Activated CD8-positive, alpha-beta memory T cell treated with anti-CD3 and anti-CD28 coated beads for 1 hour (primary cell): ENCODE measurements at regions not wholly inside any gene's neighbourhood (a gene's known extent, or its start where the extent isn't known, plus 50 kb on each side); places are given as distances from the start of the nearest gene placed in this dataset.
"Not testable (repeated sequence)": the region's sequence is repeated elsewhere in the genome, so short reads cannot be mapped to it uniquely, and the experiment has no call there.

Source experiments
- DNase-seq, 2 donors: peaks; one replicate each; pipeline ENCODE4 v3.0.0-alpha.2; 2020; ENCODE audit warnings: low read depth in 1 of 2; ENCODE audit errors: extremely low read depth in 1 of 2

GRCh38 chrX:40883021-40883619 lies 147.8 kb upstream of the MED14 start:
- no peak for DNase-seq

GRCh38 chrX:40885989-40886388 lies 150.6 kb upstream of the MED14 start:
- DNase-seq = no peak

DNA sequence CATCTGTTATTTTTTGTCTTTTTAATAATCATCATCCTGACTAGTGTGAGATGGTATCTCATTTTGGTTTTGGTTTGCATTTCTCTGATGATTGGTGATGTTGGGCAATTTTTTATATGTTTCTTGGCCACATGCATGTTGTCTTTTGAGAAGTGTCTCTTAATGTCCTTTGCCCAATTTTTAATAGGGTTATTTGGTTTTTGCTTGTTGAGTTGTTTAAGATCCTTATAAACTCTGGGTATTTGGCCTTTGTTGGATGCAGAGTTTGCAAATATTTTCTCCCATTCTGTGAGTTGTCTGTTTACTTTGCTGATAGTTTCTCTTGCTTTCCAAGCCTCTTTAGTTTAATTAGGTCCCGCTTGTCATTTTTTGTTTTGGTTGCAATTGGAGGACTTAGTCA lies 152.1 kb upstream of the MED14 start:
- no peak for DNase-seq

DNA sequence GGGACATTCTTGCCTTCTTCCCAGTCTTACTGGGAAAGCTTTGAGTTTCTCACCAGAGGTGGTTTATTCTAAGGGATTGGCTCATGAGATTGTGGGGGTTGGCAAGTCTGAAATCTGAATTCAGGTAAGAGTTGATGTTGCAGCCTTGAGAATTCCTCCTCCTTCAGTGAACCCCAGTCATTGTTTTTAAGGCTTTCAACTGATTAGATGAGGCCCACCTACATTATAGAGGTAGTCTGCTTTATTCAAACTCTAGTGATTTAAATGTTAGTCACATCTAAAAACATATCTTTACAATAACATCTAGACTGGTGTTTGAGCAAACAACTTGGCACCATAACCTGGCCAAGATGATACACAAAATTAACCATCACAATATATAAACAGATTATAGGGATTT lies 156.5 kb upstream of the MED14 start:
- DNase-seq = no peak

DNA sequence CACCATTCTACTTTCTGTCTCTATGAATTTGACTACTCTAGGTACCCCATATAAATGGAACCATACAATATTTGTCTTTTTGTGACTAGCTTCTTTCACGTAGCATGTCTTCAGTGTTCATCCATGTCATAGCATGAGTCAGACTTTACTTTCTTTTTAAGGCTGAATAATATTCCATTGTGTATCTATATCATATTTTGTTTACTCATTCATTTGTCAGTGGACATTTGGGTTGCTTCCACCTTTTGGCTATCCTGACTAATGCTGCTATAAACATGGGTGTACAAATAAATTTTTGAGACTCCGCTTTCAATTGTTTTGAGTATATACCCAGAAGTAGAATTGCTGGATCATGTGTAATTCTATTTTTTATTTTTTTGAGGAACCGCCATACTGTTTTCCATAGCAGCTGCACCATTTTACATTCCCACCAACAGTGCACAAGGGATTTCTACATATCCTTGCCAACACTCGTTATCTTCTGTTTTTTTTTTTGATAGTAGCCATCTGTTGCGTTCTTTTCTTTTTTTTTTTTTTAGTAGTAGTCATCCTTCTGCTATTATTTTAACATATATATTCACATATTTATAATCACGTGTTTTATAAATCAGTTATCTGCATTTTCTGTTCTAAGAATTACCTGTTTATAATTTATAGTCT lies 158.0 kb upstream of the MED14 start:
- no peak for DNase-seq

DNA sequence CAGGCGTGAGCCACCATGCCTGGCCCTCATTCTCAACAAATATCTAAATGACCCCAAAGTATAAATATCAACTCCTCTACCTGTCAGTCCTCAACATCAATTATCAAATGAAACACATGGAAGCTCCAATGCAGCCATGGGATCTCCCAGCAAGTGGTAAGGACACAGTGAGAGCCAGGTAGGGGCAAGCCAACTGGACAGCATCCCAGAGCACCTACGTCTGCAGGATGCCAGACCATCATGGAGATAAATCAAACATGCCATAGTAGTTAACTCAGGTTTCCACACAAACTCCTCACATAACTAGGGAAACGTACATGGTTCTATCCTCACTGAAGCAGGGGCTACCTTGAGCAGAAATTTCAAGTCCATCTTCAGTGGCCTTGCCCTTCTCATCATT lies 159.9 kb upstream of the MED14 start:
- no peak for DNase-seq

DNA sequence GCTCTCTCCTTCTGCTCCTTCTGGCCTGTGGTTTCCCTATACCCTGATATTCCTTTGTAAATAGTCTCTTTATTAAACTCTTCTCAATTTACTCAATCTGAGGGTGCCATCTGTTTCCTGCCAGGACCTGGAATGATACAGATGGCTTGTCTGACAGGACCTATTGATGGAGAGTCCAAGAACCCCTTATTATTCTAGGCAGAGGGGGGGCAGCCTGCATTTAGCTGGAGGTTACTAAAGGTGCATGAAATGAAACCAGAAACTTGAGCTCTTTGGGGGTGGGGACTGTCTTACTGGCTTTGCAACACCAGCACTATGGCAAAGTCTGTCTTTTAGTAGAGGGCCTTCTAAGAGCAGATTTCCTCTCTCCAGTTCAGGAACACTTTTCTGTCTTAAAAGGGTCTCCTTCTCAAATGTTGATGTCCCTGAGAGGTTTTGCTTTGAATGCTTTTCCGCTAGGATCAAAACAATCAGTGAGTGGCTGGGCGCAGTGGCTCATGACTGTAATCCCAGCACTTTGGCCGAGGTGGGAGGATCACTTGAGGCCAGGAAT lies 162.5 kb upstream of the MED14 start:
- no peak for DNase-seq

DNA sequence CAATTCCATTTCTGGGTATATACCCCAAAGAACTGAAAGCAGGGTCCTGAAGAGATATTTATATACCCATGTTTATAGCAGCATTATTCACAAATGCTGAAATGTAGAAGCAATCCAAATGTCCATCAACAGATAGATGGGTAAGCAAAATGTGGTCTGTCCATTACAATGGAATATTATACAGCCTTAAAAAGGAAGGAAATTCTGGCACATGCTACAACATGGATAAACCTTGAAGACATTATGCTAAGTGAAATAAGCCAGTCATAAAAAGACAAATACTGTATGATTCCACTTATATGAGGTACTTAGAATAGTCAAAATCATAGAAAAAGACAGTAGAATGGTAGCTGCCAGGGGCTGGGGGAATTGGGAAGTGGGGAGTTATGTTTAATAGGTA lies 169.4 kb upstream of the MED14 start:
- not testable (repeated sequence) for DNase-seq

GRCh38 chrX:40908026-40908425 lies 172.7 kb upstream of the MED14 start:
- no peak for DNase-seq

- no peak for DNase-seq
These were observed 173.6 kb upstream of the MED14 start for GRCh38 chrX:40908857-40909475.

DNA sequence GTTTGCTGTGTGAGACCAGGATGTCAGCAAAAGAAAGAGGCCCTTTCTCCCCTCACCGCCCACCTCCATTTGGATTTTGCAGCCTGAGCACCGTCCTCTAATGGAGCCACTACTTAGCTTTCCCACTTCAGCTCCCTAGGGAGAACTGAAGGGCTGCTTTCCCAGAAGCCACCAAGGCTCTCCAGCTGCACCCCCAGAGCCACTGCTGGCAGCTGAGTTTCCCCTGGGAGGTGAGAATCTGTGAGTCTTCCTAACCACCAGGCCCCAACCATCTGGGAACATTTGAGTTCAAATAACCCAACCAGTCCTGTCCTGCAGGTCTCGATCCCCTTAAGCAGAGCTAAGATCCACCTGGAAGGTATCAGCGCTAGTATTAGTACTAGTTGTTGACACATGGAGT lies 173.1 kb upstream of the USP9X start:
- DNase-seq = no peak

- DNase-seq = no peak
These were observed 172.7 kb upstream of the USP9X start for GRCh38 chrX:40912576-40912975.

DNA sequence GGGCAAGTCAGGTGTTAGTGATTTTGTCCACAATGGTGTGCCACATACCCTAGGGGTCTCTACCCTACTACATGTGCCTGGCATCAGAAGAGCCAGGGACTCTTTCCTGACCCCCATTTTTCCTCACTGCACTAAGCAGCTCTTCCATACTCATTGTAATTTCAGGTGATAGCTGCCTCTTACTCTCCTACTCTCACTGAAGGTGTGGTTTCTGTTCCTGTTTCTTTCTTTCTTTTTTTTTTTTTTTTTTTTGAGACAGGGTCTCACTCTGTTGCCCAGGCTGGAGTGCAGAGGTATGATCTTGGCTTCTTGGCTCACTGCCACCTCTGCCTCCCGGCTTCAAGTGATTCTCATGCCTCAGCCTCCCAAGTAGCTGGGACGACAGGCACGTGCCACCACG lies 164.9 kb upstream of the USP9X start:
- DNase-seq = no peak

GRCh38 chrX:40922307-40922706 lies 162.9 kb upstream of the USP9X start:
- DNase-seq = no peak

- not testable (repeated sequence) for DNase-seq
These were observed 158.4 kb upstream of the USP9X start for GRCh38 chrX:40926739-40927427.

GRCh38 chrX:40928076-40928475 lies 157.2 kb upstream of the USP9X start:
- no peak for DNase-seq

DNA sequence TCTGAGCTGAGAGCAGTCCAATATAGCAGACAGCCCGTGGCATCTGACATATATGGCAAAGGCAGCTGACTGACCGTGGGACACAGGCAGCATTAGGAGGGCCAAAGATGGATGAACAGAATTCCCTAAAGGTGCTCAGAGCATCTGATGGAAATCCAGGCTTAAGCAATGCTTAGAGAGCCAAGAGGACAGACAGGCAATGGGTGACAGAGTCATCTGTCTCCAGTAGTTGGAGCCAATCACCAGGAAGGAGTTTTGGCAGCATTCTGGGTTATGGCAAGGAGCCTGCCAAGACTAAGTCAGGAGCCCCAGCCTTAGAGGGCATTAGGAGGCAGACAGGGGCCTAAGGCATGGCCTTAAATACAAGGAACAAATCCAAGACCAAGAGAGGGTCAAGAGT lies 153.3 kb upstream of the USP9X start:
- DNase-seq = no peak

DNA sequence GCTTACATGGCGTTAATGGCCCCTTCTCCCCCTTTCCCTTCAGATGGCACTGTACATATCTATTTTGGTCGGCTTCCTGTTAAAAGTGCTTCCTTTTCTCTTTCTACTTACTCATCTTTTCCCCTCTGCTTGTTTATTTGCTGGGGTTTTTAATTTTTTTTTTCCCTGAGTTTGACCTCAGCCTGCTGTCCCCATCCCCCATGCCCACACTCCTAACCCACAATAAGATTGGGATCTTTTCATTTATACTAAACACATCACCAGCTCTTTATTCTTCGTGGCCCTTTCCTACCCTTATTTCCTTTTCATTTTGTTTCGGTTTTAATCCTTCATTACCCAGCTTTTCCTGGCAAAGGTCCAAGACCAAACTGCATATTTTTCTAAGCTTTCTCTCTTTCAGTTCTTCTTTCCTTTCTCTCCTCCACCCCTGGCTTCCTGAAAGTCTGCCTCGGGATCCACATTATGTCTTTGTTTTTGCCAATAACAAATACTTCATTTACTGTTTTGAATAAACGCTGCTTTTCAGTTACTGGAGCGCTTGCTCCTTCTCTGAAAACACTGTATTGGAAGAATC lies 152.0 kb upstream of the USP9X start:
- no peak for DNase-seq

DNA sequence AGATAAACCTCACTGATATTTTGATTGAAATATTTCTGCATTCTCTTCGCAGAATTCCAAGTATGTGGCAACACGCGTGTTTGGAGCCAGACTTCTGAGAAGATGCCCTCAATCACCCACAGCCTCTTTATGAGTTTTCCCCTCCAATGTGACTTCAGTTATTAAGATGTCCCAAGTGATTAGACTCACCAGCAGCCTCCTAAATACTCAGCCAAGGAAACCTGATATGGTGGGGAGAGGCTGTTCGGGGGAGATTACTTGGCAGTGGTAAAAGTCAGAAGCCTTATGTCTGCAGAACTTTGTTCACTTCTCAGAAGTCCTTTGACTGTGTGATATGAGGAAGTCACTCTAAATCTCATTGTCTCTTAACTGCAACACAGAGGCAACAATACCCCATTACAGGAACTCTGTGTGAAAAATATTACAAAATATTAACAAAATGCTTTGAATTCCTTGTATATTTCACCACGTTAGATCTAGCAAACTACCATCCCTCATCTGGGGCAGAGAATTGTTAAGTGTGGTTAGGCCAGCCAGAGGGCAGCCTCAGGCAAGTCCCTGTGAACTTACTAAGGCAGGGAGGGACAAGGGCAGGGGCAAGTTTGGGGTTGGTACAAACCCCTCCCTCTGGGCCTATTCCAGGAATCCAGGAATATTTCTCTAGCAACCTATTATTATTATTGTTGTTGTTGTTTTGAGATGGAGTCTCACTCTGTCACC lies 151.4 kb upstream of the USP9X start:
- no peak for DNase-seq

GRCh38 chrX:40936827-40937226 lies 148.4 kb upstream of the USP9X start:
- no peak for DNase-seq

DNA sequence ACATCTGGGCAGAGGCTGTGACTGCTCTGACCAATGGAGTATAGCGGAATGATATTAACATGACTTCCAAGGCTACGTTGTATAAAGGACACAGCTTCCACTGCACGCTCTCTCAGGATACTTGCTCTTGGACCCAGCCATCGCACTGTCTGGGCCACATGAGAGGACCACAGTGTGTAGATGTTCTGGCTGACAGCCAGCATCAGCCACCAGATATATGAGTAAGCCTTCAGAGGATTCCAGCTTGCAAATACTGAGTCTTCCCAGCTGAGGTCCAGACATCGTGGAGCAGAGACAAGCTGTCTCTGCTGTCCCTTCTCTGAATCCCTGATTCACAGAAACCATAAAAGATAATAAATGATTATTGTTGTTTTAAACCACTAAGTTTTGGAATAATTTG lies 146.8 kb upstream of the USP9X start:
- no peak for DNase-seq
